ENCODE measurements at regions not wholly inside any gene's neighbourhood (a gene's known extent, or its start where the extent isn't known, plus 50 kb on each side); places are given as distances from the start of the nearest gene placed in this dataset.
A peak's percentile ranks its signal among the peaks of the same experiment; 100 is the strongest.

GRCh38 chr5:24364711-24365110, 280.1 kb downstream of the CDH10 start:
- no peak overlapping the region for H3K27ac ChIP-seq
- no peak for TF ChIP-seq CTCF (IDR thresholded peaks at IDR 0.05; ENCODE audit: low read depth, low read length)
- H3K9me3 ChIP-seq (ENCODE audit: severe bottlenecking): no peaks in the 10 kb centered on the region
- no peaks in the 10 kb centered on the region for H3K27me3 ChIP-seq (ENCODE audit: insufficient read depth, low read depth, severe bottlenecking)
- H3K36me3 ChIP-seq: no peaks in the 10 kb centered on the region
- no peak overlapping the region for H3K4me3 ChIP-seq (ENCODE audit: low read depth, low read length)
- DNase-seq: no peak

- no peaks in the 10 kb centered on the region for H3K36me3 ChIP-seq
- H3K4me3 ChIP-seq (ENCODE audit: low read depth, low read length): no peak overlapping the region
- no peaks in the 10 kb centered on the region for H3K9me3 ChIP-seq (ENCODE audit: severe bottlenecking)
- no peak for DNase-seq
- TF ChIP-seq CTCF (IDR thresholded peaks at IDR 0.05; ENCODE audit: low read depth, low read length): no peak
- no peaks in the 10 kb centered on the region for H3K27me3 ChIP-seq (ENCODE audit: insufficient read depth, low read depth, severe bottlenecking)
- H3K27ac ChIP-seq: no peak overlapping the region
Measured at GRCh38 chr5:24365406-24365805, 279.4 kb downstream of the CDH10 start.

- H3K27ac ChIP-seq: no peak overlapping the region
- H3K36me3 ChIP-seq: no peaks in the 10 kb centered on the region
- no peak for TF ChIP-seq CTCF (IDR thresholded peaks at IDR 0.05; ENCODE audit: low read depth, low read length)
- H3K4me3 ChIP-seq (ENCODE audit: low read depth, low read length): no peak overlapping the region
- H3K27me3 ChIP-seq (ENCODE audit: insufficient read depth, low read depth, severe bottlenecking): no peaks in the 10 kb centered on the region
- DNase-seq: no peak
- H3K9me3 ChIP-seq (ENCODE audit: severe bottlenecking): no peaks in the 10 kb centered on the region
Measured at GRCh38 chr5:24367216-24367615, 277.6 kb downstream of the CDH10 start.

- H3K9me3 ChIP-seq (ENCODE audit: severe bottlenecking): no peaks in the 10 kb centered on the region
- no peak overlapping the region for H3K27ac ChIP-seq
- peak; percentile 27; the same call in 1 of the 2 replicates for TF ChIP-seq CTCF (IDR thresholded peaks at IDR 0.05; ENCODE audit: low read depth, low read length)
- no peak for DNase-seq
- H3K4me3 ChIP-seq (ENCODE audit: low read depth, low read length): no peak overlapping the region
- H3K36me3 ChIP-seq: no peaks in the 10 kb centered on the region
- no peaks in the 10 kb centered on the region for H3K27me3 ChIP-seq (ENCODE audit: insufficient read depth, low read depth, severe bottlenecking)
Measured at GRCh38 chr5:24368115-24368514, 276.7 kb downstream of the CDH10 start.

GRCh38 chr5:24376210-24376609, 268.6 kb downstream of the CDH10 start:
- no peak for DNase-seq
- no peaks in the 10 kb centered on the region for H3K9me3 ChIP-seq (ENCODE audit: severe bottlenecking)
- no peak overlapping the region for H3K27ac ChIP-seq
- no peak overlapping the region for H3K4me3 ChIP-seq (ENCODE audit: low read depth, low read length)
- TF ChIP-seq CTCF (IDR thresholded peaks at IDR 0.05; ENCODE audit: low read depth, low read length): no peak
- no peaks in the 10 kb centered on the region for H3K36me3 ChIP-seq
- H3K27me3 ChIP-seq (ENCODE audit: insufficient read depth, low read depth, severe bottlenecking): no peaks in the 10 kb centered on the region

- TF ChIP-seq CTCF (IDR thresholded peaks at IDR 0.05; ENCODE audit: low read depth, low read length): no peak
- H3K27ac ChIP-seq: no peak overlapping the region
- H3K9me3 ChIP-seq (ENCODE audit: severe bottlenecking): no peaks in the 10 kb centered on the region
- H3K36me3 ChIP-seq: no peaks in the 10 kb centered on the region
- DNase-seq: no peak
- H3K27me3 ChIP-seq (ENCODE audit: insufficient read depth, low read depth, severe bottlenecking): no peaks in the 10 kb centered on the region
- H3K4me3 ChIP-seq (ENCODE audit: low read depth, low read length): no peak overlapping the region
Measured at GRCh38 chr5:24376616-24377015, 268.2 kb downstream of the CDH10 start.

All from WERI-Rb-1 (cell line).